Keratinocyte (primary cell): ENCODE measurements at regions not wholly inside any gene's neighbourhood (a gene's known extent, or its start where the extent isn't known, plus 50 kb on each side); places are given as distances from the start of the nearest gene placed in this dataset.

Experiments
- DNase-seq: peaks from one replicate; pipeline ENCODE4 v3.0.0-alpha.2; 2011; ENCODE audit warnings: low read depth, missing footprints, low spot score
- FAIRE-seq: peaks from 2 replicates; lab custom pipeline; 2011; peaks lifted over from hg19 to GRCh38; lab: Jason Lieb, UNC
- H2AFZ ChIP-seq: 2 replicates; pipeline ENCODE4 v1.6.0; 2012; ENCODE audit warnings: low read length, control low read depth, inconsistent platforms; ENCODE audit not compliant: control insufficient read depth
- H3K27ac ChIP-seq: 2 replicates; pipeline ENCODE4 v1.5.1; 2011; ENCODE audit warnings: low read length; ENCODE audit not compliant: control insufficient read depth, insufficient read depth
- H3K27me3 ChIP-seq: 3 replicates; pipeline ENCODE4 v1.6.0; 2011; ENCODE audit warnings: low read length; ENCODE audit not compliant: control insufficient read depth, insufficient read depth; ENCODE audit errors: extremely low read depth
- H3K36me3 ChIP-seq, 2 experiments: 2 replicates in 1 of 2; 3 replicates in 1 of 2; pipeline ENCODE4 v1.5.1; 2011; ENCODE audit warnings: low read length in 2 of 2, mild to moderate bottlenecking in 1 of 2; ENCODE audit not compliant: control insufficient read depth in 2 of 2, insufficient read depth in 2 of 2; ENCODE audit errors: extremely low read depth in 1 of 2
- H3K4me1 ChIP-seq: 3 replicates; pipeline ENCODE4 v1.5.1; 2011; ENCODE audit warnings: low read length; ENCODE audit not compliant: control insufficient read depth, insufficient read depth; ENCODE audit errors: extremely low read depth
- H3K4me2 ChIP-seq: 3 replicates; pipeline ENCODE4 v1.6.0; 2011; ENCODE audit warnings: low read depth, low read length; ENCODE audit not compliant: control insufficient read depth, insufficient read depth; ENCODE audit errors: extremely low read depth
- H3K4me3 ChIP-seq, 3 experiments: fragments of 200-600 bp in 1 of 3; sonication (generic) in 1 of 3; 2 replicates in 2 of 3; 3 replicates in 1 of 3; pipeline ENCODE4 v1.5.1; 2011 to 2016; ENCODE audit warnings: low read length in 3 of 3, mild to moderate bottlenecking in 3 of 3, control low read depth in 2 of 3, inconsistent platforms in 1 of 3, low read depth in 1 of 3, mixed read lengths in 1 of 3, mixed run types in 1 of 3, moderate library complexity in 1 of 3; ENCODE audit not compliant: control insufficient read depth in 2 of 3, insufficient read depth in 2 of 3; ENCODE audit errors: extremely low read depth in 1 of 3
- H3K79me2 ChIP-seq: 2 replicates; pipeline ENCODE4 v1.6.0; 2012; ENCODE audit warnings: low read length; ENCODE audit not compliant: control insufficient read depth, insufficient read depth
- H3K9ac ChIP-seq: 3 replicates; pipeline ENCODE4 v1.6.0; 2011; ENCODE audit warnings: low read length; ENCODE audit not compliant: control insufficient read depth, insufficient read depth; ENCODE audit errors: extremely low read depth
- H3K9me1 ChIP-seq: 3 replicates; pipeline ENCODE4 v1.6.0; 2011; ENCODE audit warnings: low read length; ENCODE audit not compliant: control insufficient read depth, insufficient read depth; ENCODE audit errors: extremely low read depth
- H3K9me3 ChIP-seq: 2 replicates; pipeline ENCODE4 v1.5.1; 2012; ENCODE audit warnings: low read depth, low read length; ENCODE audit not compliant: control insufficient read depth
- H4K20me1 ChIP-seq: 3 replicates; pipeline ENCODE4 v1.6.0; 2011; ENCODE audit warnings: low read length; ENCODE audit not compliant: control insufficient read depth, insufficient read depth; ENCODE audit errors: extremely low read depth
- CTCF ChIP-seq, 3 experiments: IDR thresholded peaks in 1 of 3; conservative IDR thresholded peaks in 1 of 3; optimal IDR thresholded peaks in 1 of 3; 2 replicates in 2 of 3; 3 replicates in 1 of 3; pipeline versions ENCODE3 to v1.5.1; 2011; ENCODE audit warnings: low read length in 3 of 3, mild to moderate bottlenecking in 3 of 3, moderate library complexity in 2 of 3, control low read depth in 1 of 3, inconsistent platforms in 1 of 3; ENCODE audit not compliant: insufficient read depth in 2 of 3; ENCODE audit errors: extremely low read depth in 1 of 3
- EZH2 ChIP-seq: IDR thresholded peaks from one replicate; pipeline ENCODE4 v1.6.1; 2012; ENCODE audit warnings: inconsistent platforms, mild to moderate bottlenecking, low read length, moderate library complexity
- dilution Hi-C: fragments of 300-500 bp; cut with MboI; formaldehyde crosslinking; loops from one replicate; pipeline ENCODE4 v1.7.0; 2020; ENCODE audit warnings: low sequenced_read_pairs; ENCODE audit not compliant: extremely low pct_ligation_motif_present

GRCh38 chrX:30961387-30962174 is 72.5 kb upstream of the TAB3 start:
- H3K4me2 ChIP-seq, result no peak overlapping the region
- no peak for DNase-seq
- no peak overlapping the region for H2AFZ ChIP-seq
- H3K9me1 ChIP-seq, result no peaks in the 10 kb centered on the region
- no peaks in the 10 kb centered on the region for H3K27me3 ChIP-seq
- H3K4me1 ChIP-seq, result no peaks in the 10 kb centered on the region
- no peaks in the 10 kb centered on the region for H3K9me3 ChIP-seq
- dilution Hi-C loops, result no loop called here
- TF ChIP-seq CTCF (optimal IDR thresholded peaks at IDR 0.05 in 1 of 3, IDR thresholded peaks at IDR 0.05 in 1 of 3, conservative IDR thresholded peaks at IDR 0.05 in 1 of 3; ENCODE audit: extremely low read depth in 1 of 3, insufficient read depth in 2 of 3, low read length in 3 of 3), result no peak
- no peak for TF ChIP-seq EZH2
- no peaks in the 10 kb centered on the region for H3K36me3 ChIP-seq
- H3K9ac ChIP-seq, result no peak overlapping the region
- FAIRE-seq, result no peak
- H3K4me3 ChIP-seq, result no peak overlapping the region
- H3K27ac ChIP-seq, result no peak overlapping the region
- H4K20me1 ChIP-seq, result no peaks in the 10 kb centered on the region
- H3K79me2 ChIP-seq, result no peaks in the 10 kb centered on the region

GRCh38 chrX:30957753-30958152 is 68.7 kb upstream of the TAB3 start:
- Histone ChIP-seq H3K9me1 (no peaks in the 10 kb centered on the region), H3K79me2 (no peaks in the 10 kb centered on the region), H3K27me3 (no peaks in the 10 kb centered on the region), H3K9ac (no peak overlapping the region), H3K4me3 (no peak overlapping the region), H4K20me1 (no peaks in the 10 kb centered on the region), H2AFZ (no peak overlapping the region), H3K4me1 (no peaks in the 10 kb centered on the region), H3K36me3 (no peaks in the 10 kb centered on the region), H3K27ac (no peak overlapping the region), H3K4me2 (no peak overlapping the region), H3K9me3 (no peaks in the 10 kb centered on the region)
- DNase-seq, result no peak
- FAIRE-seq, result no peak
- dilution Hi-C loops, result no loop called here
- TF ChIP-seq CTCF (optimal IDR thresholded peaks at IDR 0.05 in 1 of 3, IDR thresholded peaks at IDR 0.05 in 1 of 3, conservative IDR thresholded peaks at IDR 0.05 in 1 of 3; ENCODE audit: extremely low read depth in 1 of 3, insufficient read depth in 2 of 3, low read length in 3 of 3) (no peak), EZH2 (no peak)
